ENCODE measurements at regions not wholly inside any gene's neighbourhood (a gene's known extent, or its start where the extent isn't known, plus 50 kb on each side); places are given as distances from the start of the nearest gene placed in this dataset.

DNA sequence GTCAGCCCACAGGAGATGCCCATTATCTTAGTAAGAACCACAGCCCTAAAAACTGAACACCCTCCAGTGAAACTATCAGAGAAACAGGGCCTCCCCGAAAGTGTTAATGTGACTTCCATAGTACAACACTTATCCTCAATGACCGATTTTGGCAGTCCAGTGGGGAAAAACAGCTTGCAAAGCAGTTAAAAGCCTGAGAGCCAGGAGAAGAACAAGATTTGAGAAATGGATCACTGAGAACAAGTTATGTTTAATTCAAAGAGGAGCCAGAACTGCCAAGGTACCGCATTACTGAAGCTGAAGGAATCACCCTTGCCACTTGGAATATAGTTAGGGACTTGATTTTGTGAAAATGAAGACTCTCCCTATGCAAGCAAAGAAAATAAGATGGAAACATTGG lies 236.9 kb downstream of the QKI start:
- DNase-seq (ENCODE audit: low read depth) = no peak

DNA sequence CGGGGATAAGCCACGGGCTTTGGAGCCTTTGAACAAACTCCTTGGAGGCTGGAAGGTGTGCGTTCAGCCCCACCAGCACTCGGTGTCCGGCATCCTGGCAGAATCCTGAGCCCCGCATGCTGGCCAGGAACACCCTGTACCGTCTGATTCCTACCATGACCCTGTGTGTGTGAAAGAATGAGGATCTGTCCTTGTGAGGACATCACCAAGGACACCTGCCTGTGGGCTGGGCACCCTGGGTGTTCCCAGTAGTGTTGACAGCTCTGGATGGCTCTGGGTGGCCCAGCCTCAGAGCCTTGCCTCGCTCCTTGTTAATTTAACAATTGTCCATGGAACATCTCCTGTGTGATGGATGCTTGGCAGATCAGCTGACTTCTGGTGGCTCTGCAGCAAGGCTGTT lies 234.3 kb downstream of the QKI start:
- no peak for DNase-seq (ENCODE audit: low read depth)

- DNase-seq (ENCODE audit: low read depth) = no peak
Observed at GRCh38 chr6:163647624-163648023, 233.1 kb downstream of the QKI start.

GRCh38 chr6:163646866-163647265 lies 232.3 kb downstream of the QKI start:
- DNase-seq (ENCODE audit: low read depth) = no peak

GRCh38 chr6:163646133-163646532 lies 231.6 kb downstream of the QKI start:
- no peak for DNase-seq (ENCODE audit: low read depth)

DNA sequence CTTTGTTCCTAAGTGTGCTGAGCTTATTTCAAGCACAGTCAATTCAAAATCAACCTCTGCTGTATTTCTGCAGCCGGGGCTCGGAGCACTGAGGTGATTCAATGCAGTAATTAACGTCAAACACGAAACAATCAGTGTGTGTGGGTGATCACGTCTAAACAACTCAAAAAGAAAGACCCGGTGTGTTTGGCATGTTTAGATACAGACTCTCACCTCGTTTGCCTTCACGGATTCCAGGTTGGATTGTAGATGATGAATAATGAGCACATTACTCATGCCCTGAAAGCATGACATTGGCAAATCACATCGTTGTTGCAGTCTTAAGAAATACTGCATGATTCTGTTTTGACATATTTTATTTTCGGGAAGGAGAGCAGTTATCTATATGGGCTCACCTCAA lies 231.0 kb downstream of the QKI start:
- DNase-seq (ENCODE audit: low read depth) = no peak

GRCh38 chr6:163643866-163644265 lies 229.3 kb downstream of the QKI start:
- no peak for DNase-seq (ENCODE audit: low read depth)

DNA sequence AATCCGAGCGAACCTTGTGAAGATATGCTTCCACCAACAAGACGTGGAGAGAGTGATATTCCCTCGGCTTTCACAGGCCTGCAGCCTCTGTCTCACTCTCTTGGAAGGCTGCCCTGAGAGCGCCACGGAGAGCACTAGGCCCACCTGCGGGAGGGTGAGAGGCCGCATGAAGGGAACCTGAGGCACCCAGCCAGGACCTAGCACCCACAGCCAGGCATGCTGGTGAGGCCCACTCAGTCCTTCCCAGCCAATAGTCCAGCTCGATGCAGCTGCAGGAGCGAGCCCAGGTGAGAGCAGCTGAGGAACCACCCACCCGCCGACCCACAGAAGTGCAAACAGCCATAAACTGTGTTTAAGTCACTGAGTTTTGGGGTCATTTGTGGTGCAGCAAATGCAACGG lies 227.2 kb downstream of the QKI start:
- no peak for DNase-seq (ENCODE audit: low read depth)

DNA sequence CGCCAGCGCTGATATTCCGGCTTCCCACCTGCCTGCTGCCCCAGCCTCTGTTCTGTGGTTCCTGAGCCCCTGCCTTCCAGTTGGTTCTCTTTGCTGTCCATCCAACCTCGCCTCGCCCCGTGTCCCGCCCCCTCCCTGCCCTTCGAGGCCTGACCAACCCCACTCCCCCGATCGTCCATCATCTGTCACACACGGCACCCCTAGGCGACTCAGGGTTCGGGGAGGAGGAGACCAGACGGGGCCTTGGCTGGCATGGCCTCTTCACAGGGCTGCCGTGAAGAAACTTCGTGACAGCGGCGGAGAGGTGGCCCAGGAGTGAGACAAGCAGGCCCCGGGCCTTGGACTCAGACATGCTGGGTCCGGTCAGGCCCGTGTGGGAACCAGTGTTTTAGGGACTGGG lies 226.1 kb downstream of the QKI start:
- no peak for DNase-seq (ENCODE audit: low read depth)

GRCh38 chr6:163637524-163637923 lies 223.0 kb downstream of the QKI start:
- DNase-seq (ENCODE audit: low read depth) = no peak

- no peak for DNase-seq (ENCODE audit: low read depth)
Observed at GRCh38 chr6:163635731-163636364, 221.3 kb downstream of the QKI start.

DNA sequence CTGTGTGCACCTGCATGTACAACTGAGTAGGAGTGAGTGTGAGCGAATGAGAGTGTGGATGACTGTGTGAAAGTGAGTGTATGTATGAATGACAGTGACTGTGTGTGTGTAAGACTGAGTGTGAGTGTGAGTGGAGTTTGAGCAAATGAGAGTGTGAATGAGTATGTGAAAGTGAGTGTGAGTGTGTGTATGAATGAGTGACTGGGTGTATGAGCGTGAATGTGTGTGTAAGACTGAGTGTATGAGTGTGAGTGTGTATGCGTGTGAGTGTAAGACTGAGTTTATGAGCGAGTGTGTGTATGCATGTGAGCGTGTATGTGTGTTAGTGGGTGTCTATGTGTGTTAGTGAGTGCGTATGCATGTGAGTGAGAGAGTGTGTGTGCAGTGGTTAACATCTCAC lies 220.8 kb downstream of the QKI start:
- DNase-seq (ENCODE audit: low read depth) = no peak

DNA sequence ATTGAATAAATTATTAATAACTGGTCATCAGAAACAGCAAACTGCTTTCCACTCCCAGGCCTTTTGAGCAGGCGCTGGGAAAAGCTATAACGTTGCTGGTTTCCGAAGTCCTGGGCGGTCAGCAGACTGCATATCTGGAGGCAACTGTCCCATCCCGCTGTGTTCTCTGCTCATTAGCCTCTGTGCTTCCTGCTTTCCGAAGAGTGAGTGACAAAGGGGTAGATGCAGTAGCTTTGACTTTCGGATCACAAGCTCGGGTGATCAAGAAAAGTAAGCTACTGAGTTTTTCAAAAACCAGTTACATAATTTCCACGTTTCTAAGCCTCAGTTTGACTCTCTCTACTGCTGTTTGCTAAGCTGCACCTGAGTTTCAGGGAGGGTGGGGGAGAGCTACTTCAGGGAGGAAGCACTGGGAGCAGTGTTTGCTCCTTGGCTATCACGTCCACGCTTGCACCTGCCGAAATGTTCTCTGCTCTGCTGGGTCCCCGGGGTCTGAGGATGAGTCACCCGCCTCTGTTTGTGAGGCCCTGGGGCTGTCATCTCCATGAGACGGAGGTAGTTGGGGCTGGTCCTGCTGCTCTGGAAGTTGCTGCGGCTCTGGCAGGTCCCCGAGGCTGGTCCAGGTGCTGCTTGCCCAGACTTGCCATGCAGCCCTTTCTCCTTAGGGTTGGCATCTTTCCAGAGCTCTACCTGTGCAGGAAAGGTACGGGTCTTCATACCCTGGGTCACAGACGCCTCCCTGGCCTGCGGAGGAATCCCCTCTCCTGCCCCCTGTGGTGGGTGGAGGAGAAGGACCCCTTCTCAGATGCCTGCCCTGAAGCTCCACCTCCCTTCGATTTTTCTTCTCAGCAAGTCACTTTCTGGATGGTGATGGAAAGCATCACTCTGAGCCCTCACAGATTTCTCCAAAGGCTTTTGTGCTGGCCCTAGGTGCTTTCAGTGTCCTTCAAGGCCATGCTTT lies 220.0 kb downstream of the QKI start:
- no peak for DNase-seq (ENCODE audit: low read depth)

GRCh38 chr6:163630991-163631390 lies 216.5 kb downstream of the QKI start:
- DNase-seq (ENCODE audit: low read depth) = no peak

GRCh38 chr6:163630572-163630971 lies 216.1 kb downstream of the QKI start:
- DNase-seq (ENCODE audit: low read depth) = no peak

GRCh38 chr6:163630096-163630495 lies 215.6 kb downstream of the QKI start:
- no peak for DNase-seq (ENCODE audit: low read depth)
